ENCODE measurements at regions not wholly inside any gene's neighbourhood (a gene's known extent, or its start where the extent isn't known, plus 50 kb on each side); places are given as distances from the start of the nearest gene placed in this dataset.

- TF ChIP-seq FOXA1 (IDR thresholded peaks at IDR 0.05) (no peak), HDGF (IDR thresholded peaks at IDR 0.05; ENCODE audit: borderline replicate concordance) (no peak), SP1 (IDR thresholded peaks at IDR 0.05) (no peak), LEF1 (IDR thresholded peaks at IDR 0.05; ENCODE audit: borderline replicate concordance) (no peak), TARDBP (IDR thresholded peaks at IDR 0.05) (no peak), ZNF384 (IDR thresholded peaks at IDR 0.05) (no peak), NFRKB (IDR thresholded peaks at IDR 0.05) (no peak), ELF4 (IDR thresholded peaks at IDR 0.05) (no peak), CTBP1 (IDR thresholded peaks at IDR 0.05; ENCODE audit: borderline replicate concordance) (no peak), FOXM1 (IDR thresholded peaks at IDR 0.05; ENCODE audit: borderline replicate concordance) (no peak), FOXK2 (IDR thresholded peaks at IDR 0.05) (no peak), SUZ12 (IDR thresholded peaks at IDR 0.05) (no peak), ARNT (IDR thresholded peaks at IDR 0.05) (no peak)
- TF ChIP-seq, protein P1, sequence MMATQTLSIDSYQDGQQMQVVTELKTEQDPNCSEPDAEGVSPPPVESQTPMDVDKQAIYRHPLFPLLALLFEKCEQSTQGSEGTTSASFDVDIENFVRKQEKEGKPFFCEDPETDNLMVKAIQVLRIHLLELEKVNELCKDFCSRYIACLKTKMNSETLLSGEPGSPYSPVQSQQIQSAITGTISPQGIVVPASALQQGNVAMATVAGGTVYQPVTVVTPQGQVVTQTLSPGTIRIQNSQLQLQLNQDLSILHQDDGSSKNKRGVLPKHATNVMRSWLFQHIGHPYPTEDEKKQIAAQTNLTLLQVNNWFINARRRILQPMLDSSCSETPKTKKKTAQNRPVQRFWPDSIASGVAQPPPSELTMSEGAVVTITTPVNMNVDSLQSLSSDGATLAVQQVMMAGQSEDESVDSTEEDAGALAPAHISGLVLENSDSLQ (IDR thresholded peaks at IDR 0.05), result no peak
- CTCF ChIA-PET, result no interaction called here
- POLR2A ChIA-PET, result no interaction called here
- DNase-seq (ENCODE audit: extremely low spot score), result no peak
Measured at GRCh38 chr2:48207851-48208250, 106.6 kb upstream of the FOXN2 start.

DNA sequence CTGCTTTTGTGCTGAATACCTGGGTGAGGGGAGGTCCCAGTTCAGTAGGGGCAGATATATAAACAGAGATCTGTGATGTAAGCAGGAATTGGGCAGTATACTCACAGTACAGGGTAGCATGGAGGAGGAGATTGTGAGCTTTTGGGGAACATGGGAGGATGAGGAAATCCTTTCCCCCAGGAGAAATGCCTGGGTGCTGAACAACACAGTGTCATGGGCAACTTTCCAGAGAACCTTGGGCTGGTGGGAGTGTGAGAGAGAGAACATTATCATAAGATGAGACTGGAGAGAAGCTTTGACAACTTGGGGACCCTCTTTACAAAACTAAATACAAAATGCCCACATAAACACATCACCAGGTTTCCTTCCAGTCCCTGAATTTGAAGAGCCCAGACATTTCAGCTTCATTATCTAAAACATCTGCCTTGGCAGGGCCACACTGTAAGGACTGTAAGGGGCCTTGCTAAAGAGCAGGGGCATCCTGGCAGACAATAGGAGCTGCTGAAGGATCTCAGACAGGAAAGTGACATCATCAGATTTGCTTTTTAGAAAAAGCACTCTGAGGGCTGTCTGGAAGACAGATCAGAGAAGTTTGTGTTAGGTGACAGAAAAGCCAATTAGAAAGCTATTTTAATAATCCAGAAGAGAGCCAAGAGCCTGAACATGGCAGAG lies 105.1 kb upstream of the FOXN2 start:
- TF ChIP-seq ELF4 (IDR thresholded peaks at IDR 0.05) (no peak), SUZ12 (IDR thresholded peaks at IDR 0.05) (no peak)
- ChIA-PET CTCF (interaction anchor here (0.6 kb wide), 1 partner anchor 103 kb away, joined by 3 read pairs; no protein-coding TSS in a partner anchor), POLR2A (no interaction called here)
- DNase-seq (ENCODE audit: extremely low spot score), result no peak

- ChIA-PET CTCF (no interaction called here), POLR2A (no interaction called here)
- TF ChIP-seq TARDBP (IDR thresholded peaks at IDR 0.05) (no peak), BHLHE40 (IDR thresholded peaks at IDR 0.05; ENCODE audit: borderline replicate concordance) (no peak), ELF4 (IDR thresholded peaks at IDR 0.05) (no peak), CTBP1 (IDR thresholded peaks at IDR 0.05; ENCODE audit: borderline replicate concordance) (no peak), FOXM1 (IDR thresholded peaks at IDR 0.05; ENCODE audit: borderline replicate concordance) (no peak), ARNT (IDR thresholded peaks at IDR 0.05) (no peak), LEF1 (IDR thresholded peaks at IDR 0.05; ENCODE audit: borderline replicate concordance) (no peak), FOXK2 (IDR thresholded peaks at IDR 0.05) (no peak)
- TF ChIP-seq, protein P1 (IDR thresholded peaks at IDR 0.05), result no peak
- no peak for DNase-seq (ENCODE audit: extremely low spot score)
Measured at GRCh38 chr2:48210189-48210588, 104.3 kb upstream of the FOXN2 start.

- CTCF ChIA-PET, result no interaction called here
- POLR2A ChIA-PET, result no interaction called here
- TF ChIP-seq BHLHE40 (IDR thresholded peaks at IDR 0.05; ENCODE audit: borderline replicate concordance), result no peak
- no peak for TF ChIP-seq FOXK2 (IDR thresholded peaks at IDR 0.05)
- TF ChIP-seq SP1 (IDR thresholded peaks at IDR 0.05), result no peak
- TF ChIP-seq FOXA1 (IDR thresholded peaks at IDR 0.05), result no peak
- no peak for TF ChIP-seq LEF1 (IDR thresholded peaks at IDR 0.05; ENCODE audit: borderline replicate concordance)
- no peak for TF ChIP-seq TARDBP (IDR thresholded peaks at IDR 0.05)
- no peak for TF ChIP-seq ELF4 (IDR thresholded peaks at IDR 0.05)
- TF ChIP-seq L3MBTL2 (conservative IDR thresholded peaks at IDR 0.05), result no peak
- no peak for TF ChIP-seq SUZ12 (IDR thresholded peaks at IDR 0.05)
- TF ChIP-seq HDGF (IDR thresholded peaks at IDR 0.05; ENCODE audit: borderline replicate concordance), result no peak
- TF ChIP-seq ARNT (IDR thresholded peaks at IDR 0.05), result no peak
- no peak for TF ChIP-seq NFRKB (IDR thresholded peaks at IDR 0.05)
- TF ChIP-seq CTBP1 (IDR thresholded peaks at IDR 0.05; ENCODE audit: borderline replicate concordance), result no peak
- no peak for TF ChIP-seq FOXM1 (IDR thresholded peaks at IDR 0.05; ENCODE audit: borderline replicate concordance)
- TF ChIP-seq, protein P1 (IDR thresholded peaks at IDR 0.05), result no peak
- TF ChIP-seq ZNF384 (IDR thresholded peaks at IDR 0.05), result no peak
- DNase-seq (ENCODE audit: extremely low spot score), result no peak
Measured at GRCh38 chr2:48213646-48214045, 100.8 kb upstream of the FOXN2 start.

DNA sequence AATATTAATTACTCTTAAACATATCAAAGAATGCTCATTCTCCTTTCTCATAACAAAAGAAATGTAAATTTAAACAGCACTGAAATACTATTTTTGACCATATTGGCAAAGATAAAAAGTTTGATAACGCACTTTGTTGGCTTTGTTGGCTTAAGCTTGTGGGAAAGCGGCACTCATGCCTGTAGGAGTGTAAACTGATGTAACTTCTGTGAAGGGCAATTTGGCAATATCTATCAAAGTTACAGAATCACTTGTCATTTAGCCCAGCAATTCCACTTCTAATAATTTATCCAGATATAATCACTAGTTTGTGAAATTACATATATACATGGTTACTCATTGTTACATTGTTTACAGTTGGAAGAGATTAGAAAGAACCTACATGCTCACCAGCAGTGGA lies 96.3 kb upstream of the FOXN2 start:
- no peak for DNase-seq (ENCODE audit: extremely low spot score)
- POLR2A ChIA-PET, result no interaction called here
- TF ChIP-seq ELF4 (IDR thresholded peaks at IDR 0.05), result no peak
- no peak for TF ChIP-seq NFRKB (IDR thresholded peaks at IDR 0.05)
- TF ChIP-seq SUZ12 (IDR thresholded peaks at IDR 0.05), result no peak
- TF ChIP-seq, protein P1 (IDR thresholded peaks at IDR 0.05), result no peak
- no peak for TF ChIP-seq FOXM1 (IDR thresholded peaks at IDR 0.05; ENCODE audit: borderline replicate concordance)
- CTCF ChIA-PET, result no interaction called here

GRCh38 chr2:48219234-48219554 lies 95.3 kb upstream of the FOXN2 start:
- no peak for DNase-seq (ENCODE audit: extremely low spot score)
- TF ChIP-seq, protein P1 (IDR thresholded peaks at IDR 0.05), result no peak
- TF ChIP-seq ARNT (IDR thresholded peaks at IDR 0.05), result no peak
- TF ChIP-seq BHLHE40 (IDR thresholded peaks at IDR 0.05; ENCODE audit: borderline replicate concordance), result no peak
- no peak for TF ChIP-seq L3MBTL2 (conservative IDR thresholded peaks at IDR 0.05)
- no peak for TF ChIP-seq SUZ12 (IDR thresholded peaks at IDR 0.05)
- no peak for TF ChIP-seq NFRKB (IDR thresholded peaks at IDR 0.05)
- TF ChIP-seq SP1 (IDR thresholded peaks at IDR 0.05), result no peak
- no peak for TF ChIP-seq FOXA1 (IDR thresholded peaks at IDR 0.05)
- no peak for TF ChIP-seq FOXM1 (IDR thresholded peaks at IDR 0.05; ENCODE audit: borderline replicate concordance)
- TF ChIP-seq CTBP1 (IDR thresholded peaks at IDR 0.05; ENCODE audit: borderline replicate concordance), result no peak
- TF ChIP-seq ZNF384 (IDR thresholded peaks at IDR 0.05), result no peak
- no peak for TF ChIP-seq LEF1 (IDR thresholded peaks at IDR 0.05; ENCODE audit: borderline replicate concordance)
- TF ChIP-seq ELF4 (IDR thresholded peaks at IDR 0.05), result no peak
- no peak for TF ChIP-seq TARDBP (IDR thresholded peaks at IDR 0.05)
- TF ChIP-seq FOXK2 (IDR thresholded peaks at IDR 0.05), result no peak
- TF ChIP-seq HDGF (IDR thresholded peaks at IDR 0.05; ENCODE audit: borderline replicate concordance), result no peak
- CTCF ChIA-PET, result no interaction called here
- POLR2A ChIA-PET, result no interaction called here

Measured in HEK293T (cell line).